WTC11 (cell line): ENCODE measurements at regions not wholly inside any gene's neighbourhood (a gene's known extent, or its start where the extent isn't known, plus 50 kb on each side); places are given as distances from the start of the nearest gene placed in this dataset.

Experiments
- ATAC-seq: fragments of 200-7000 bp; cut with Tn5 transposase; 2 replicates; pipeline ENCODE4 v1.10.0; 2021; ENCODE audit warnings: mild to moderate bottlenecking, moderate library complexity
- CTCF ChIA-PET: fragments of 300-600 bp; sonication (Branson Sonifier 250); formaldehyde crosslinking; loops from one replicate; lab custom pipeline; 2021; ENCODE audit warnings: antibody characterized with exemption; lab: Charles Lee
- POLR2A ChIA-PET: fragments of 350-600 bp; sonication (Branson Sonifier 250); formaldehyde crosslinking; loops from one replicate; lab custom pipeline; 2021; ENCODE audit warnings: antibody characterized with exemption; lab: Charles Lee
- DNase-seq: peaks from one replicate; pipeline ENCODE4 v3.0.0; 2021; ENCODE audit warnings: low spot score
- H3K27ac Mint-ChIP-seq: 2 replicates; pipeline ENCODE4 v1.8.0; 2021; ENCODE audit warnings: mixed read lengths
- H3K27me3 Mint-ChIP-seq: 2 replicates; pipeline ENCODE4 v1.8.0; 2021; ENCODE audit warnings: low read depth, mild to moderate bottlenecking, moderate library complexity, mixed read lengths
- H3K36me3 Mint-ChIP-seq: 2 replicates; pipeline ENCODE4 v1.8.0; 2021; ENCODE audit warnings: mixed read lengths
- H3K4me1 Mint-ChIP-seq: 2 replicates; pipeline ENCODE4 v1.8.0; 2022; ENCODE audit warnings: mixed read lengths
- H3K4me3 Mint-ChIP-seq: 2 replicates; pipeline ENCODE4 v1.8.0; 2021; ENCODE audit warnings: mild to moderate bottlenecking, moderate library complexity, mixed read lengths
- H3K9me3 Mint-ChIP-seq: 2 replicates; pipeline ENCODE4 v1.8.0; 2021; ENCODE audit warnings: mixed read lengths
- CBFB ChIP-seq: sonication (generic); formaldehyde crosslinking; IDR thresholded peaks from 2 replicates; pipeline ENCODE4 v1.8.1; 2022; ENCODE audit warnings: mild to moderate bottlenecking, low read depth, missing genetic modification reagents
- CREM ChIP-seq: sonication (generic); formaldehyde crosslinking; IDR thresholded peaks from 2 replicates; pipeline ENCODE4 v1.8.1; 2022; ENCODE audit warnings: mild to moderate bottlenecking, missing genetic modification reagents, moderate library complexity
- ETV6 ChIP-seq: sonication (generic); formaldehyde crosslinking; IDR thresholded peaks from 2 replicates; pipeline ENCODE4 v1.8.1; 2022; ENCODE audit warnings: mild to moderate bottlenecking, missing genetic modification reagents
- JAZF1 ChIP-seq: fragments of 250-450 bp; sonication (Bioruptor Pico); IDR thresholded peaks from 2 replicates; pipeline ENCODE4 v1.9.0; 2021; ENCODE audit warnings: moderate library complexity, mild to moderate bottlenecking, inconsistent platforms
- KAT7 ChIP-seq: sonication (generic); formaldehyde crosslinking; IDR thresholded peaks from 2 replicates; pipeline ENCODE4 v1.8.1; 2023; ENCODE audit warnings: missing genetic modification reagents, mild to moderate bottlenecking, borderline replicate concordance
- NFYB ChIP-seq: sonication (generic); formaldehyde crosslinking; conservative IDR thresholded peaks from 2 replicates; pipeline ENCODE4 v1.8.0; 2022; ENCODE audit warnings: low read depth, missing genetic modification reagents
- OVOL2 ChIP-seq: fragments of 250-450 bp; sonication (Bioruptor Pico); IDR thresholded peaks from 2 replicates; pipeline ENCODE4 v1.9.0; 2021; ENCODE audit warnings: mild to moderate bottlenecking, borderline replicate concordance
- SP1 ChIP-seq: sonication (generic); formaldehyde crosslinking; conservative IDR thresholded peaks from 2 replicates; pipeline ENCODE4 v1.8.1; 2022; ENCODE audit warnings: missing genetic modification reagents
- TP53 ChIP-seq: sonication (generic); formaldehyde crosslinking; IDR thresholded peaks from 2 replicates; pipeline ENCODE4 v1.8.1; 2023; ENCODE audit warnings: mild to moderate bottlenecking, missing genetic modification reagents
- ZNF232 ChIP-seq: sonication (generic); formaldehyde crosslinking; IDR thresholded peaks from 2 replicates; pipeline ENCODE4 v1.8.0; 2022; ENCODE audit warnings: mild to moderate bottlenecking, missing genetic modification reagents
- ZNF317 ChIP-seq: sonication (generic); formaldehyde crosslinking; IDR thresholded peaks from 2 replicates; pipeline ENCODE4 v1.8.1; 2023; ENCODE audit warnings: low read depth, mild to moderate bottlenecking, moderate library complexity, missing genetic modification reagents, borderline replicate concordance
- ZNF423 ChIP-seq: fragments of 250-450 bp; sonication (Bioruptor Pico); IDR thresholded peaks from 2 replicates; pipeline ENCODE4 v2.1.2; 2022; ENCODE audit warnings: mild to moderate bottlenecking, moderate library complexity
- TF ChIP-seq, protein P1 (sequence below): sonication (generic); formaldehyde crosslinking; IDR thresholded peaks from 2 replicates; pipeline ENCODE4 v1.8.1; 2023; ENCODE audit warnings: mild to moderate bottlenecking, missing genetic modification reagents, moderate library complexity
- TF ChIP-seq, protein P2 (sequence below): sonication (generic); formaldehyde crosslinking; IDR thresholded peaks from 2 replicates; pipeline ENCODE4 v1.8.0; 2022; ENCODE audit warnings: mild to moderate bottlenecking, missing genetic modification reagents
- TF ChIP-seq, protein P3 (sequence below): sonication (generic); formaldehyde crosslinking; IDR thresholded peaks from 2 replicates; pipeline ENCODE4 v1.8.1; 2022; ENCODE audit warnings: low read depth, missing genetic modification reagents, borderline replicate concordance
- TF ChIP-seq, protein P4 (sequence below): sonication (generic); formaldehyde crosslinking; IDR thresholded peaks from 2 replicates; pipeline ENCODE4 v1.8.0; 2023; ENCODE audit warnings: missing genetic modification reagents, mild to moderate bottlenecking, borderline replicate concordance
- TF ChIP-seq, protein P5 (sequence below): sonication (generic); formaldehyde crosslinking; IDR thresholded peaks from 2 replicates; pipeline ENCODE4 v1.8.1; 2022; ENCODE audit warnings: low read depth, mild to moderate bottlenecking, moderate library complexity, missing genetic modification reagents, borderline replicate concordance
- TF ChIP-seq, protein P6 (sequence below): sonication (generic); formaldehyde crosslinking; IDR thresholded peaks from 2 replicates; pipeline ENCODE4 v1.8.1; 2022; ENCODE audit warnings: mild to moderate bottlenecking, moderate library complexity, missing genetic modification reagents
- TF ChIP-seq, protein P7 (sequence below): fragments of 250-450 bp; sonication (Bioruptor Pico); IDR thresholded peaks from 2 replicates; pipeline ENCODE4 v1.9.0; 2021; ENCODE audit warnings: moderate library complexity, mild to moderate bottlenecking, inconsistent platforms, borderline replicate concordance

DNA sequence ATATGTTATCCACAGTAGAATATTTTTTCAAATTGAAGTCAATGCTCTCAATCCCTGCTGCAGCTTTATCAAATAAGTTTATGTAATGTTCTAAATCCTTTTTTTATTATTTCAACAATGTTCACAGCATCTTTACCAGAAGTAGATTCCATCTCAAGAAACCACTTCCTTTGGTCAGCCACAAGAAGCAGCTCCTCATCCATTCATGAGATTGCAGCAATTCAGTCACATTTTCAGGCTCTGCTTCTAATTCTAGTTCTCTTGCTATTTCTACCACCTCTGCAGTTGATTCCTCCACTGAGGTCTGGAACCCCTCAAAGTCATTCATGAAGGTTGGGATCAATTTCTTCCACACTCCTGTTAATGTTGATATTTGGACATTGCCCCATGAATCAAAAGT is 2301.3 kb upstream of the TENM3 start (continued):
- TF ChIP-seq, protein P1, sequence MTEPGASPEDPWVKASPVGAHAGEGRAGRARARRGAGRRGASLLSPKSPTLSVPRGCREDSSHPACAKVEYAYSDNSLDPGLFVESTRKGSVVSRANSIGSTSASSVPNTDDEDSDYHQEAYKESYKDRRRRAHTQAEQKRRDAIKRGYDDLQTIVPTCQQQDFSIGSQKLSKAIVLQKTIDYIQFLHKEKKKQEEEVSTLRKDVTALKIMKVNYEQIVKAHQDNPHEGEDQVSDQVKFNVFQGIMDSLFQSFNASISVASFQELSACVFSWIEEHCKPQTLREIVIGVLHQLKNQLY (CRISPR knock-in tag), result no peak
- no peak for TF ChIP-seq ZNF317
- TF ChIP-seq, protein P2, sequence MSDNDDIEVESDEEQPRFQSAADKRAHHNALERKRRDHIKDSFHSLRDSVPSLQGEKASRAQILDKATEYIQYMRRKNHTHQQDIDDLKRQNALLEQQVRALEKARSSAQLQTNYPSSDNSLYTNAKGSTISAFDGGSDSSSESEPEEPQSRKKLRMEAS (CRISPR knock-in tag), result no peak
- no peak for TF ChIP-seq CREM (CRISPR knock-in tag)
- TF ChIP-seq, protein P3, sequence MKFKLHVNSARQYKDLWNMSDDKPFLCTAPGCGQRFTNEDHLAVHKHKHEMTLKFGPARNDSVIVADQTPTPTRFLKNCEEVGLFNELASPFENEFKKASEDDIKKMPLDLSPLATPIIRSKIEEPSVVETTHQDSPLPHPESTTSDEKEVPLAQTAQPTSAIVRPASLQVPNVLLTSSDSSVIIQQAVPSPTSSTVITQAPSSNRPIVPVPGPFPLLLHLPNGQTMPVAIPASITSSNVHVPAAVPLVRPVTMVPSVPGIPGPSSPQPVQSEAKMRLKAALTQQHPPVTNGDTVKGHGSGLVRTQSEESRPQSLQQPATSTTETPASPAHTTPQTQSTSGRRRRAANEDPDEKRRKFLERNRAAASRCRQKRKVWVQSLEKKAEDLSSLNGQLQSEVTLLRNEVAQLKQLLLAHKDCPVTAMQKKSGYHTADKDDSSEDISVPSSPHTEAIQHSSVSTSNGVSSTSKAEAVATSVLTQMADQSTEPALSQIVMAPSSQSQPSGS (CRISPR knock-in tag), result no peak
- no peak for TF ChIP-seq JAZF1 (CRISPR knock-in tag)
- TF ChIP-seq NFYB (CRISPR knock-in tag), result no peak
- no peak for TF ChIP-seq ZNF423 (CRISPR knock-in tag)
- no peak for TF ChIP-seq TP53

DNA sequence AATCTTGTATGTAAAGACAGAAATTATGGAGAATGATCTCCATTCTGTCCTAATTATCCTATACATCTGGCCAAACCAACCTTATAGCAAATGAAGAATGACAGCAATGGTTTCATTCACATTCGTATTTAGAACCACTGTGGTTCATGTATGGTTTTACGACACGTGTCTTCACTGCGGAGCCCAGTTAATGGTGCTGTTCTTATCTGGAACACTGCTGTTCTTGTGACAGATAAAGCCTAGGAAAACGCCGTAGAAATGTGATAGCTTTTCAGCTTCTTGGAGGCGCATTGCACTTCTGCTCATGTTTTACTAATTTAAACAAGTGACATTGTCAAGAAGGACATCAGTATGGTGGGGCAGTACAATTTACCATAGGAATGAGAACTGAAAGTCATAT is 2266.4 kb upstream of the TENM3 start:
- Mint-ChIP-seq H3K27ac (no peak overlapping the region), H3K4me3 (no peak overlapping the region), H3K9me3 (peaks cover 8% of the 10 kb centered on the region), H3K4me1 (no peaks in the 10 kb centered on the region), H3K36me3 (no peaks in the 10 kb centered on the region), H3K27me3 (no peaks in the 10 kb centered on the region)
- DNase-seq, result no peak
- TF ChIP-seq, protein P4, sequence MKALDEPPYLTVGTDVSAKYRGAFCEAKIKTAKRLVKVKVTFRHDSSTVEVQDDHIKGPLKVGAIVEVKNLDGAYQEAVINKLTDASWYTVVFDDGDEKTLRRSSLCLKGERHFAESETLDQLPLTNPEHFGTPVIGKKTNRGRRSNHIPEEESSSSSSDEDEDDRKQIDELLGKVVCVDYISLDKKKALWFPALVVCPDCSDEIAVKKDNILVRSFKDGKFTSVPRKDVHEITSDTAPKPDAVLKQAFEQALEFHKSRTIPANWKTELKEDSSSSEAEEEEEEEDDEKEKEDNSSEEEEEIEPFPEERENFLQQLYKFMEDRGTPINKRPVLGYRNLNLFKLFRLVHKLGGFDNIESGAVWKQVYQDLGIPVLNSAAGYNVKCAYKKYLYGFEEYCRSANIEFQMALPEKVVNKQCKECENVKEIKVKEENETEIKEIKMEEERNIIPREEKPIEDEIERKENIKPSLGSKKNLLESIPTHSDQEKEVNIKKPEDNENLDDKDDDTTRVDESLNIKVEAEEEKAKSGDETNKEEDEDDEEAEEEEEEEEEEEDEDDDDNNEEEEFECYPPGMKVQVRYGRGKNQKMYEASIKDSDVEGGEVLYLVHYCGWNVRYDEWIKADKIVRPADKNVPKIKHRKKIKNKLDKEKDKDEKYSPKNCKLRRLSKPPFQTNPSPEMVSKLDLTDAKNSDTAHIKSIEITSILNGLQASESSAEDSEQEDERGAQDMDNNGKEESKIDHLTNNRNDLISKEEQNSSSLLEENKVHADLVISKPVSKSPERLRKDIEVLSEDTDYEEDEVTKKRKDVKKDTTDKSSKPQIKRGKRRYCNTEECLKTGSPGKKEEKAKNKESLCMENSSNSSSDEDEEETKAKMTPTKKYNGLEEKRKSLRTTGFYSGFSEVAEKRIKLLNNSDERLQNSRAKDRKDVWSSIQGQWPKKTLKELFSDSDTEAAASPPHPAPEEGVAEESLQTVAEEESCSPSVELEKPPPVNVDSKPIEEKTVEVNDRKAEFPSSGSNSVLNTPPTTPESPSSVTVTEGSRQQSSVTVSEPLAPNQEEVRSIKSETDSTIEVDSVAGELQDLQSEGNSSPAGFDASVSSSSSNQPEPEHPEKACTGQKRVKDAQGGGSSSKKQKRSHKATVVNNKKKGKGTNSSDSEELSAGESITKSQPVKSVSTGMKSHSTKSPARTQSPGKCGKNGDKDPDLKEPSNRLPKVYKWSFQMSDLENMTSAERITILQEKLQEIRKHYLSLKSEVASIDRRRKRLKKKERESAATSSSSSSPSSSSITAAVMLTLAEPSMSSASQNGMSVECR (CRISPR knock-in tag), result no peak
- TF ChIP-seq, protein P5, sequence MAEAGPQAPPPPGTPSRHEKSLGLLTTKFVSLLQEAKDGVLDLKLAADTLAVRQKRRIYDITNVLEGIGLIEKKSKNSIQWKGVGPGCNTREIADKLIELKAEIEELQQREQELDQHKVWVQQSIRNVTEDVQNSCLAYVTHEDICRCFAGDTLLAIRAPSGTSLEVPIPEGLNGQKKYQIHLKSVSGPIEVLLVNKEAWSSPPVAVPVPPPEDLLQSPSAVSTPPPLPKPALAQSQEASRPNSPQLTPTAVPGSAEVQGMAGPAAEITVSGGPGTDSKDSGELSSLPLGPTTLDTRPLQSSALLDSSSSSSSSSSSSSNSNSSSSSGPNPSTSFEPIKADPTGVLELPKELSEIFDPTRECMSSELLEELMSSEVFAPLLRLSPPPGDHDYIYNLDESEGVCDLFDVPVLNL, result no peak
- TF ChIP-seq, protein P6, sequence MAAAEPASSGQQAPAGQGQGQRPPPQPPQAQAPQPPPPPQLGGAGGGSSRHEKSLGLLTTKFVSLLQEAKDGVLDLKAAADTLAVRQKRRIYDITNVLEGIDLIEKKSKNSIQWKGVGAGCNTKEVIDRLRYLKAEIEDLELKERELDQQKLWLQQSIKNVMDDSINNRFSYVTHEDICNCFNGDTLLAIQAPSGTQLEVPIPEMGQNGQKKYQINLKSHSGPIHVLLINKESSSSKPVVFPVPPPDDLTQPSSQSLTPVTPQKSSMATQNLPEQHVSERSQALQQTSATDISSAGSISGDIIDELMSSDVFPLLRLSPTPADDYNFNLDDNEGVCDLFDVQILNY, result no peak
- no peak for TF ChIP-seq ZNF232 (CRISPR knock-in tag)
- no peak for TF ChIP-seq OVOL2 (CRISPR knock-in tag)
- TF ChIP-seq, protein P7, sequence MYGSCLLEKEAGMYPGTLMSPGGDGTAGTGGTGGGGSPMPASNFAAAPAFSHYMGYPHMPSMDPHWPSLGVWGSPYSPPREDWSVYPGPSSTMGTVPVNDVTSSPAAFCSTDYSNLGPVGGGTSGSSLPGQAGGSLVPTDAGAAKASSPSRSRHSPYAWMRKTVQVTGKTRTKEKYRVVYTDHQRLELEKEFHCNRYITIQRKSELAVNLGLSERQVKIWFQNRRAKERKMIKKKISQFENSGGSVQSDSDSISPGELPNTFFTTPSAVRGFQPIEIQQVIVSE (CRISPR knock-in tag), result no peak
- no peak for TF ChIP-seq CBFB (CRISPR knock-in tag)
- TF ChIP-seq KAT7 (CRISPR knock-in tag), result no peak
- no peak for TF ChIP-seq TP53
- TF ChIP-seq SP1 (CRISPR knock-in tag), result no peak
- TF ChIP-seq ETV6, result no peak
- ATAC-seq, result no peak
- POLR2A ChIA-PET, result no interaction called here
- CTCF ChIA-PET, result no interaction called here
